Rectal smooth muscle tissue (tissue), 1 donor: ENCODE measurements at regions not wholly inside any gene's neighbourhood (a gene's known extent, or its start where the extent isn't known, plus 50 kb on each side); places are given as distances from the start of the nearest gene placed in this dataset.

Experiments used
- H3K27ac ChIP-seq: one replicate; pipeline ENCODE4 v1.7.0; 2013; ENCODE audit warnings: low read depth, low read length, inconsistent platforms
- H3K27me3 ChIP-seq: one replicate; pipeline ENCODE4 v1.7.0; 2013; ENCODE audit warnings: low read length; ENCODE audit not compliant: control insufficient read depth, insufficient read depth
- H3K36me3 ChIP-seq: one replicate; pipeline ENCODE4 v1.7.0; 2013; ENCODE audit warnings: low read length; ENCODE audit not compliant: control insufficient read depth, insufficient read depth
- H3K4me1 ChIP-seq: one replicate; pipeline ENCODE4 v1.7.0; 2013; ENCODE audit warnings: low read length; ENCODE audit not compliant: control insufficient read depth, insufficient read depth
- H3K4me3 ChIP-seq: one replicate; pipeline ENCODE4 v1.7.0; 2013; ENCODE audit warnings: low read length
- H3K9ac ChIP-seq: one replicate; pipeline ENCODE4 v1.7.0; 2013; ENCODE audit warnings: low read length

- Histone ChIP-seq H3K27ac (no peak overlapping the region), H3K36me3 (no peaks in the 10 kb centered on the region), H3K4me1 (peaks cover 4% of the 10 kb centered on the region), H3K27me3 (no peaks in the 10 kb centered on the region), H3K9ac (no peak overlapping the region), H3K4me3 (no peak overlapping the region)
Measured at GRCh38 chr15:56868170-56868569, 50.3 kb upstream of the TCF12 start.

- no peaks in the 10 kb centered on the region for H3K36me3 ChIP-seq
- H3K27ac ChIP-seq, result no peak overlapping the region
Measured at GRCh38 chr15:56866803-56867202, 51.6 kb upstream of the TCF12 start.

GRCh38 chr15:56857828-56858227, 60.6 kb upstream of the TCF12 start:
- H3K27me3 ChIP-seq, result no peaks in the 10 kb centered on the region
- no peaks in the 10 kb centered on the region for H3K36me3 ChIP-seq
- no peak overlapping the region for H3K9ac ChIP-seq
- H3K4me3 ChIP-seq, result no peak overlapping the region
- no peaks in the 10 kb centered on the region for H3K4me1 ChIP-seq
- no peak overlapping the region for H3K27ac ChIP-seq

More at GRCh38 chr15:56866803-56867202, 51.6 kb upstream of the TCF12 start:
- H3K27me3 ChIP-seq, result no peaks in the 10 kb centered on the region
- H3K9ac ChIP-seq, result no peak overlapping the region
- no peak overlapping the region for H3K4me3 ChIP-seq
- H3K4me1 ChIP-seq, result peaks cover 4% of the 10 kb centered on the region

GRCh38 chr15:56856934-56857333, 61.5 kb upstream of the TCF12 start:
- no peaks in the 10 kb centered on the region for H3K4me1 ChIP-seq
- no peaks in the 10 kb centered on the region for H3K27me3 ChIP-seq
- no peak overlapping the region for H3K27ac ChIP-seq
- no peaks in the 10 kb centered on the region for H3K36me3 ChIP-seq
- H3K9ac ChIP-seq, result no peak overlapping the region
- no peak overlapping the region for H3K4me3 ChIP-seq

- Histone ChIP-seq H3K27ac (no peak overlapping the region), H3K4me3 (no peak overlapping the region), H3K4me1 (no peaks in the 10 kb centered on the region), H3K27me3 (no peaks in the 10 kb centered on the region), H3K9ac (no peak overlapping the region), H3K36me3 (no peaks in the 10 kb centered on the region)
Measured at GRCh38 chr15:56844892-56845291, 73.6 kb upstream of the TCF12 start.

- H3K4me1 ChIP-seq, result no peaks in the 10 kb centered on the region
- no peaks in the 10 kb centered on the region for H3K27me3 ChIP-seq
- no peak overlapping the region for H3K9ac ChIP-seq
- no peaks in the 10 kb centered on the region for H3K36me3 ChIP-seq
- no peak overlapping the region for H3K27ac ChIP-seq
- H3K4me3 ChIP-seq, result no peak overlapping the region
Measured at GRCh38 chr15:56844471-56844870, 74.0 kb upstream of the TCF12 start.

GRCh38 chr15:56839641-56840040, 78.8 kb upstream of the TCF12 start:
- no peak overlapping the region for H3K9ac ChIP-seq
- H3K4me1 ChIP-seq, result no peaks in the 10 kb centered on the region
- no peaks in the 10 kb centered on the region for H3K27me3 ChIP-seq
- H3K36me3 ChIP-seq, result no peaks in the 10 kb centered on the region
- H3K27ac ChIP-seq, result no peak overlapping the region
- H3K4me3 ChIP-seq, result no peak overlapping the region

GRCh38 chr15:56839099-56839498, 79.3 kb upstream of the TCF12 start:
- Histone ChIP-seq H3K27me3 (no peaks in the 10 kb centered on the region), H3K9ac (no peak overlapping the region), H3K4me1 (no peaks in the 10 kb centered on the region), H3K36me3 (no peaks in the 10 kb centered on the region), H3K27ac (no peak overlapping the region), H3K4me3 (no peak overlapping the region)

GRCh38 chr15:56838085-56838484, 80.4 kb upstream of the TCF12 start:
- H3K4me3 ChIP-seq, result no peak overlapping the region
- H3K4me1 ChIP-seq, result no peaks in the 10 kb centered on the region
- H3K9ac ChIP-seq, result no peak overlapping the region
- no peaks in the 10 kb centered on the region for H3K27me3 ChIP-seq
- no peaks in the 10 kb centered on the region for H3K36me3 ChIP-seq
- no peak overlapping the region for H3K27ac ChIP-seq

- Histone ChIP-seq H3K27ac (no peak overlapping the region), H3K9ac (no peak overlapping the region), H3K36me3 (no peaks in the 10 kb centered on the region), H3K4me3 (no peak overlapping the region), H3K27me3 (no peaks in the 10 kb centered on the region), H3K4me1 (peaks cover 6% of the 10 kb centered on the region)
Measured at GRCh38 chr15:56837273-56837672, 81.2 kb upstream of the TCF12 start.

GRCh38 chr15:56835718-56836171, 82.7 kb upstream of the TCF12 start:
- no peak overlapping the region for H3K27ac ChIP-seq
- no peaks in the 10 kb centered on the region for H3K27me3 ChIP-seq
- H3K9ac ChIP-seq, result no peak overlapping the region
- no peaks in the 10 kb centered on the region for H3K36me3 ChIP-seq
- no peak overlapping the region for H3K4me3 ChIP-seq
- peaks cover 9% of the 10 kb centered on the region for H3K4me1 ChIP-seq

- Histone ChIP-seq H3K9ac (no peak overlapping the region), H3K36me3 (no peaks in the 10 kb centered on the region), H3K4me1 (peaks cover 9% of the 10 kb centered on the region), H3K27ac (peak overlapping the region; percentile 60), H3K27me3 (no peaks in the 10 kb centered on the region), H3K4me3 (no peak overlapping the region)
Measured at GRCh38 chr15:56832125-56832524, 86.3 kb upstream of the TCF12 start.

- Histone ChIP-seq H3K36me3 (no peaks in the 10 kb centered on the region), H3K9ac (no peak overlapping the region), H3K27me3 (no peaks in the 10 kb centered on the region), H3K4me3 (no peak overlapping the region), H3K27ac (peak overlapping the region; percentile 60), H3K4me1 (peaks cover 9% of the 10 kb centered on the region)
Measured at GRCh38 chr15:56831467-56832005, 86.9 kb upstream of the TCF12 start.
